AG10803 (cell line): ENCODE measurements at regions not wholly inside any gene's neighbourhood (a gene's known extent, or its start where the extent isn't known, plus 50 kb on each side); places are given as distances from the start of the nearest gene placed in this dataset.

Source experiments
- DNase-seq: peaks from one replicate; pipeline ENCODE4 v3.0.0; 2010; ENCODE audit warnings: low read depth
- H3K4me3 ChIP-seq: 2 replicates; pipeline ENCODE4 v1.5.1; 2011; ENCODE audit warnings: mild to moderate bottlenecking, low read length, control low read depth
- CTCF ChIP-seq: conservative IDR thresholded peaks from 2 replicates; pipeline ENCODE4 v1.5.1; 2011; ENCODE audit warnings: mild to moderate bottlenecking, low read length, control low read depth, inconsistent platforms

DNA sequence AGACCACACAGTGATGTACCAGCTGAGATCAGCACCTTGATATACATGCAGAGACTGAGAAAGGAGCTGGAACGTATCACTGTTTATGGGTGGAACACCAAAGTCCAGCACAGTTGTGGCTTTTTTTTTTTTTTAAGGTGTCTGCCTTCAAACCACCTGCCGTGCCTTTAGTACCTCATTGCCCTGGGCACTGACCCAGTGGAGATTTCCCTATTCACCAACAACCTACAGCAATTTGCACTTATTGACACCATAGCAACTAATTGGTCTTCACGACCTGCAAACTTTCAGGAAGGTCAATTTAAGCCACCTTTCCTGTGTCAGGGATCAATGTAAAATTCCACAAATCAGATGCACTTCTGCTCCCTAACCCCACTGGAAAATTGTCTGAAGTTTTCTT is 181.6 kb upstream of the ADGRL2 start:
- no peak for TF ChIP-seq CTCF
- no peak overlapping the region for H3K4me3 ChIP-seq
- no peak for DNase-seq

DNA sequence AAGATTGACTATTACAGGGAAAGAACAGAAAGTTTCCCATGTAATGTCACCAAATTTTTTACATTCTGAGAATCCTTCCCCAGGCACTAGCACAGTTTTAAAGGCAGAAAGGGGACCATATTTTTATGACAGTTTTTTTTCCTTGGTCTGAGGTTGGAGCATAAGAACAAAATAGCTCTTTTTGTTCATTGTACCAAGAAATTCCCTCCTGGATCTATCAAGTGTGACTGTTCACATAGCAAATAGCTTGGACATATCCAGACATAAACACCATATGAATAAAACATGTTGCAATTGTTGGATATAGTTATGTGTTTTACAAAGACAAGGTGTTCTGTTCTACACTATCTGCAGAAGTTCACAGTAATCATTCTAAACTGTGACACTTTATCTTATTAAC is 182.4 kb upstream of the ADGRL2 start:
- TF ChIP-seq CTCF = no peak

DNA sequence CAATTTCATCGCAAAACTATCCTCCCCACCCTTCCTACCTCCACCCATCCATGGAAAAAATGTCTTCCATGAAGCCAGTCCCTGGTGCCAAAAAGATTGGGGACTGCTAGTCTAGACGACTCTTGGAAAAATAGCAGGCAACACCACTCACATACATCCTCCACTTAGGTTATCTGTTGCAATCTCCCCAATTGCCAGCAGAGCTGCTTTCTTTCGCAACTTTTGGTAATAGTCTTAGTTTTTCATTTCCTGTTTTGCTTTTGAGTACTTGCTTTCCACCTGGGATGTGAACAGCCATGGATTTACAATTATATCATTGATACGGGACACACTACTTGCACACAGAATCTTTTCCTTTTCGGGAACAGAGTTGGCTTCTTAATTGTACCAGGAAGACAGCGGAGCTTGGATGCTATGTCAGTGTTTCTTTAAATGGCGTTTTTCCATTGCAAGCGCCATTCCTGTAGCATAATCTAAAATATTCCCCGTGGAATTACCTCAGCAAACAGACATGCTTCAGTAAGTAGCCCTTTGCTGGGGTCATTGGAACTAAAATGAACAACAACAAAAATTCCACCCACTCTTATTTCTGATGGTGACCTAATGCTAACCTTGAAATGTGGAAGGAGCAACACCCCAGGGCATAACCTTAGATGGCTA is 183.3 kb upstream of the ADGRL2 start:
- no peak overlapping the region for H3K4me3 ChIP-seq
- peak; percentile 33 for DNase-seq
- 0 out of 2 replicates have a peak, but pooled peaks have one; percentile 26 for TF ChIP-seq CTCF

More for the DNA sequence above, 182.4 kb upstream of the ADGRL2 start:
- no peak for DNase-seq
- H3K4me3 ChIP-seq = no peak overlapping the region

DNA sequence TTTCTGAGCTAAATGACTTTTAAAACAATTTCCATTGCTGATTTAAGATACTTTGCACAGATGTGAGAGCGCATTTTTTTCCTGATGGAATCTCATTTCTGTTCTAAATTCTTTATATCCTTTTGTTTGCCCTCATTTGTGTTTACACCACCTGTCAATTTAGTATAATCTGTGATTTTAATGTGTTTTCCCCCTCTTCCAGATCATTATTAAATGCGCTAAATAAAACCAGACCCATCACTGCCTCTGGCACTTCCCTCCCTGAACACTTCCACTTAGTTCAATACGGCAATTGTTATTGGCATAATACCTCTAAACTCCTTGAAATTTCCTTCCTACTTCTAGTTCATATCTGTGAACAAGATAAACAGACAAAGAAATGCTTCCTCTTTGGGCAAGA is 186.9 kb upstream of the ADGRL2 start:
- no peak for TF ChIP-seq CTCF
- H3K4me3 ChIP-seq = no peak overlapping the region
- DNase-seq = no peak

DNA sequence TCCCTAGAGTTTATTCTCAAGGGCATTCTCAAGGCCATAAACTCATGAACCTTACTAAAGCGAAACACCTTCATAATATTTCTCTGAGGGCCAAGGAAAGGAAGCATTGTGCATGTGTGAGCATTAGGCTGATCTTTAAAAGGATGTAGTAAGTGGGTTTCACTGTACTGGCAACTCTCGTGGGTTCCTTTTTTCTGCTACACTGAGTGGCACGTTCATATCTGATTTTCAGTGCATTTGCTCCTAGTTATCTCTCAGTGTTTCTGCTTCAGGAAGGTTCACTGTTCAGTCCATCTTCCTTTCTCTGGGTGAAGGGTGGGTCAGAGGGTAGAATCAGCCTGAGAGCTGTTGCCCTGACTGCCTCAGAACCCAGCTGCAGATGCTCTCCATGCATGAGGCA is 192.8 kb upstream of the ADGRL2 start:
- DNase-seq = no peak
- TF ChIP-seq CTCF = no peak
- no peak overlapping the region for H3K4me3 ChIP-seq

DNA sequence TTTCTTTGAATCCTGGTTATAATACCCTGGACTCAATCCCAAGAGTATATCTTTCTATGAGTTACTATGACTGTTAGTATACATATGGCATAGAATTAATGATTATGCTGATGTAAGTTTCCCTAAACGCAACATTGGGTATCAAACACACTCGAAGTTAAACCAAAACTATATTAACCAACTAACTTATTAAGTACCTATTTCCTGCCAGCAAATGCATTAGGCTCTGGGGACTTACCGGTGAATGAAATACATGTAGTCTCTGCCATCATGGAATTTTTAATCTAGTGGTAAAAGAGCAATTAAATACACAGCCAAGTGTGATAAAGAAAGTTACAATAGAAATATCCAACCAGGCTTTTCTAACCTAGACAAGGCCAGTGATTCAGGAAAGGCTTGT is 193.6 kb upstream of the ADGRL2 start:
- no peak overlapping the region for H3K4me3 ChIP-seq
- DNase-seq = no peak
- no peak for TF ChIP-seq CTCF

GRCh38 chr1:81606656-81607055 is 194.1 kb upstream of the ADGRL2 start:
- H3K4me3 ChIP-seq = no peak overlapping the region
- DNase-seq = no peak
- TF ChIP-seq CTCF = no peak
